ENCODE measurements at regions not wholly inside any gene's neighbourhood (a gene's known extent, or its start where the extent isn't known, plus 50 kb on each side); places are given as distances from the start of the nearest gene placed in this dataset.

DNA sequence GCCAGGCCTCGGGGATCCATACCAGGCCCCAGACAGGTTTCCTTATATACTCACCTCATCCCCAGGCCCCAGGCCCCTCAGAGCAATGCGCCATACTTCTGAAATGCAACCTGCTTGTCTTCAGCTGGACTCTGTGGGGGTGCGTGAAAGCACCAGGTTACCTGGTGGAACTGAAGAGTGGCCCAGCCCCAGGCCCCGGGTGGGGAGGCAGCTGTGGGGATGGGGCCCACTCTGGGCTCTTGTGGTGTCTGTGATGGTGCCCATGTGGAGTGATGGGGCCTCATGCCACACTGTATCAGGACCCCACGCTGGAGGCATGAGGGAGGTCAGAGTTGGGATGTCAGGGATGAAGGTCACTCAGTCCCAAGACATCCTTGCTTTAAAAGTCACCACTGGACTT lies 999.0 kb downstream of the BRD1 start:
- H3K27me3 ChIP-seq (ENCODE audit: insufficient read depth, low read length) = peaks cover 3% of the 10 kb centered on the region
- no peak overlapping the region for H3K4me3 ChIP-seq (ENCODE audit: low read length)

GRCh38 chr22:48827904-48828555 lies 999.6 kb downstream of the BRD1 start:
- Histone ChIP-seq H2AFZ (ENCODE audit: low read depth, low read length) (no peak overlapping the region), H3K9me3 (ENCODE audit: low read length) (no peaks in the 10 kb centered on the region), H3K4me1 (ENCODE audit: insufficient read depth, low read length) (no peaks in the 10 kb centered on the region), H3K27me3 (ENCODE audit: insufficient read depth, low read length) (peaks cover 3% of the 10 kb centered on the region), H3K36me3 (ENCODE audit: insufficient read depth, low read length) (no peaks in the 10 kb centered on the region), H3K4me3 (ENCODE audit: low read length) (no peak overlapping the region)

More for the DNA sequence above, 999.0 kb downstream of the BRD1 start:
- Histone ChIP-seq H3K9me3 (ENCODE audit: low read length) (no peaks in the 10 kb centered on the region), H2AFZ (ENCODE audit: low read depth, low read length) (no peak overlapping the region), H3K4me1 (ENCODE audit: insufficient read depth, low read length) (no peaks in the 10 kb centered on the region), H3K36me3 (ENCODE audit: insufficient read depth, low read length) (no peaks in the 10 kb centered on the region)

- H3K27me3 ChIP-seq (ENCODE audit: insufficient read depth, low read length) = peaks cover 3% of the 10 kb centered on the region
- H3K4me3 ChIP-seq (ENCODE audit: low read length) = no peak overlapping the region
- no peaks in the 10 kb centered on the region for H3K9me3 ChIP-seq (ENCODE audit: low read length)
- H2AFZ ChIP-seq (ENCODE audit: low read depth, low read length) = no peak overlapping the region
- no peaks in the 10 kb centered on the region for H3K4me1 ChIP-seq (ENCODE audit: insufficient read depth, low read length)
- no peaks in the 10 kb centered on the region for H3K36me3 ChIP-seq (ENCODE audit: insufficient read depth, low read length)
Measured at GRCh38 chr22:48827268-48827846, 1000.3 kb downstream of the BRD1 start.

DNA sequence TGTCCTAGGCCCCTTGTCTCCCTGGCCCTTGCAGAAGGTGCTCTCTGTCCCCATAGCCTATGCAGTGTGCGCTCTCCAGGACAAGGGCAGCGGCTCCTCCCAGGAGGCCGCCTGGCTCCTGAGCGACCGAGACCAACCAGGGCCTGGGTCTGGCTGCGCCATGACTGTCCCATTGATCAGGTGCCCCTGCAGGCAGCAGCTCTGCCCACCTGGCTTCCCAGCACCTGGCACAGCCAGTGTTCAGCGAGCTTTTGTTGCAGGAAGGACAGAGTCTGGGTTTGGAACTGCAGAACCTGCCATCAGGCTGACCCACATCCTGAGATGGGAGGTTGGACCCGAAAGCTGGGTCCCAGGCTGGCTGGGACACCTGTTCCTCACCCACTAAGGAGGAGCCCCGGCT lies 1001.1 kb downstream of the BRD1 start:
- Histone ChIP-seq H3K27me3 (ENCODE audit: insufficient read depth, low read length) (peaks cover 3% of the 10 kb centered on the region), H2AFZ (ENCODE audit: low read depth, low read length) (no peak overlapping the region)

GRCh38 chr22:48825802-48826520 lies 1001.7 kb downstream of the BRD1 start:
- H3K4me1 ChIP-seq (ENCODE audit: insufficient read depth, low read length) = no peaks in the 10 kb centered on the region
- no peaks in the 10 kb centered on the region for H3K36me3 ChIP-seq (ENCODE audit: insufficient read depth, low read length)
- H3K4me3 ChIP-seq (ENCODE audit: low read length) = no peak overlapping the region
- H3K9me3 ChIP-seq (ENCODE audit: low read length) = no peaks in the 10 kb centered on the region
- H3K27me3 ChIP-seq (ENCODE audit: insufficient read depth, low read length) = peaks cover 3% of the 10 kb centered on the region
- H2AFZ ChIP-seq (ENCODE audit: low read depth, low read length) = no peak overlapping the region

More for the DNA sequence above, 1001.1 kb downstream of the BRD1 start:
- Histone ChIP-seq H3K4me1 (ENCODE audit: insufficient read depth, low read length) (no peaks in the 10 kb centered on the region), H3K36me3 (ENCODE audit: insufficient read depth, low read length) (no peaks in the 10 kb centered on the region), H3K4me3 (ENCODE audit: low read length) (no peak overlapping the region), H3K9me3 (ENCODE audit: low read length) (no peaks in the 10 kb centered on the region)

DNA sequence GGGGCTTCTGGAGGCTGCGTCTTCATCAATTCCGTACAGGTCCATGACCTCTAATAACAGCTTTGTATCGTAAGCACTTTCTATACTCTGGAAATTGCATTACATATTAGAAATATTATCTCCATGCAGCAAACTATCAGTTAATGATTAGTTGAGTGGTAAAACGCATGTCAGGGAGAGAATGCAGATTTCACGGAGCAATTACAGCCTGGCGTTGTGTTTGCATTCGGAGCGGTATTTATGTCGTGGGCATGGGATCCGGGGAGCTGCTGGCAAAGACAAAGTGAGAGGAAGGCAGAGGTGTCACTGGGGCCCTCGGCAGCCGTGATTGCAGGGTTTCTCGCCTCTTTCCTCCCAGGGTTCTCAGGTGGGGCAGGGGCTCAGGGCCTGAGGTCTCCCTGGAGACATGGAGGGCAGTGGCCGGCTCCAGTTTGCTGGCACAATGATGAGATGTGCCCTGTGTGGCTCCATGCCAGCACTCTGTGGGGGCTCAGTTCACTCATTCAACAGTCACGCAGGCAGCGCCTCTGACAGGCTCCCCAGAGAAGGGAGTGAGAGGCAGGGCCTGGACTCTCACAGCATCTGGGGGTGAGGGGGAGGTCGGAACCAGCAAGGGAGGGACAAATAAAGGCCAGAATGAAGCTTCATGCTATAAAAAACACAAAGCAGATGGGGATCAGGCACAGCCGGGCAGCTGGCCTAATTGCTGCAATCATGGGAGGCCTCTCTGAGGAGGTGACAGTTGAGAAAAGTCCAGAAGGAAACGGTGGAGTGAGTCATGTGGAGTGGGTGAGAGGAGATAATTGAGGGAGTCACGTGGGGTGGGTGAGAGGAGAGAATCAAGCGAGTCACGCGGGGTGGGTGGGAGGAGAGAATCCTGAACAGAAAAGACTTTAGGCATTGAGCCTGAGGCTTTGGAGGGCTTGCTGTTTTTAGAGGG lies 1002.7 kb downstream of the BRD1 start:
- Histone ChIP-seq H3K4me1 (ENCODE audit: insufficient read depth, low read length) (no peaks in the 10 kb centered on the region), H3K4me3 (ENCODE audit: low read length) (no peak overlapping the region), H3K27me3 (ENCODE audit: insufficient read depth, low read length) (peaks cover 3% of the 10 kb centered on the region), H2AFZ (ENCODE audit: low read depth, low read length) (no peak overlapping the region), H3K9me3 (ENCODE audit: low read length) (no peaks in the 10 kb centered on the region), H3K36me3 (ENCODE audit: insufficient read depth, low read length) (no peaks in the 10 kb centered on the region)

- no peak overlapping the region for H2AFZ ChIP-seq (ENCODE audit: low read depth, low read length)
- no peaks in the 10 kb centered on the region for H3K36me3 ChIP-seq (ENCODE audit: insufficient read depth, low read length)
- H3K9me3 ChIP-seq (ENCODE audit: low read length) = no peaks in the 10 kb centered on the region
- no peak overlapping the region for H3K4me3 ChIP-seq (ENCODE audit: low read length)
- H3K4me1 ChIP-seq (ENCODE audit: insufficient read depth, low read length) = no peaks in the 10 kb centered on the region
- peaks cover 3% of the 10 kb centered on the region for H3K27me3 ChIP-seq (ENCODE audit: insufficient read depth, low read length)
Measured at GRCh38 chr22:48823941-48824340, 1003.7 kb downstream of the BRD1 start.

DNA sequence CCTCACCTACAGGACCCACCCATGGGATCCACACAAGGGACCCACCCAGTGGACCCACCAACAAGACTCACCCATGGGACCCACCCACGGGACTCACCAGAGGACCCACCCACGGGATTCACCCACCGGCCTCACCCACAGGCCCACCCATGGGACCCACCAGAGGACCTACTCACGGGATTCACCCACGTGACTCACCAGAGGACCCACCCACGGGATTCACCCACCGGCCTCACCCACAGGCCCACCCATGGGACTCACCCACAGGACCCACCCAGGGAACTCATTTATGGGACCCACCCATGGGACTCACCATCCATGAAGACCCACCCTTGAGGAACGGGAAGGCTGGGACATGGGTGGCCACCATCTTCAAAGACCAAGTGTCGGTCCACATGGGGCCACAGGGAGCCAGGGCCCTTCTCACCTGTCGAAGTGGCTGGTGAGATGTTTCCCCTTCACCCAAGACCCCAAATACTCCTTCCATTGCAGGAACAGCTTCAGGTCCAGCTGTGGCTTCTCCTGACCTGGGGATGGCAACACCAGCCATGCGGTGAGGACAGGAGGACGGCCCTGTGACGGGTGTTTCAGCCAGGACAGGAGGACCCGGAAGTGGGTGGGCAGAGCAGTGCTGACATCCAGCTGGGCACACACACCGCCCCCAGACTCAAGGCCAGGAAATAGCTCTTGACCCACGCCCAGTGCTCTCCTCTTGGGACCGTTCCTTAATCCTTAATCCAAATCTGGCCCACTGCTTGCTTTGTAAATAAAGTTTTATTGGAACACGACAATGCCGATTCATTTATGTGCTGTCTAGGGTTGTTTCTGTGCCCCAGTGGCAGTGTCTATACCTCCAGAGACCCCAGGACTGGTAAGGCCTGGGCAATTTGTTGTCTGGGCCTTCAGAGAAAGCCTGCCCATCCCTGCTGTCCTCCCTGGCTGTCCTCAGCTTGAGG lies 1005.1 kb downstream of the BRD1 start:
- Histone ChIP-seq H3K9me3 (ENCODE audit: low read length) (no peaks in the 10 kb centered on the region), H3K4me1 (ENCODE audit: insufficient read depth, low read length) (no peaks in the 10 kb centered on the region), H3K4me3 (ENCODE audit: low read length) (no peak overlapping the region), H3K36me3 (ENCODE audit: insufficient read depth, low read length) (no peaks in the 10 kb centered on the region), H2AFZ (ENCODE audit: low read depth, low read length) (no peak overlapping the region), H3K27me3 (ENCODE audit: insufficient read depth, low read length) (peaks cover 7% of the 10 kb centered on the region)

- Histone ChIP-seq H3K36me3 (ENCODE audit: insufficient read depth, low read length) (no peaks in the 10 kb centered on the region), H3K4me3 (ENCODE audit: low read length) (no peak overlapping the region), H3K27me3 (ENCODE audit: insufficient read depth, low read length) (peaks cover 7% of the 10 kb centered on the region), H3K4me1 (ENCODE audit: insufficient read depth, low read length) (no peaks in the 10 kb centered on the region), H2AFZ (ENCODE audit: low read depth, low read length) (no peak overlapping the region), H3K9me3 (ENCODE audit: low read length) (no peaks in the 10 kb centered on the region)
Measured at GRCh38 chr22:48821727-48822126, 1005.9 kb downstream of the BRD1 start.

GRCh38 chr22:48821346-48821690 lies 1006.4 kb downstream of the BRD1 start:
- Histone ChIP-seq H2AFZ (ENCODE audit: low read depth, low read length) (no peak overlapping the region), H3K27me3 (ENCODE audit: insufficient read depth, low read length) (peaks cover 7% of the 10 kb centered on the region), H3K9me3 (ENCODE audit: low read length) (no peaks in the 10 kb centered on the region), H3K4me3 (ENCODE audit: low read length) (no peak overlapping the region), H3K4me1 (ENCODE audit: insufficient read depth, low read length) (no peaks in the 10 kb centered on the region), H3K36me3 (ENCODE audit: insufficient read depth, low read length) (no peaks in the 10 kb centered on the region)

- H3K27me3 ChIP-seq (ENCODE audit: insufficient read depth, low read length) = peaks cover 7% of the 10 kb centered on the region
- no peaks in the 10 kb centered on the region for H3K36me3 ChIP-seq (ENCODE audit: insufficient read depth, low read length)
- H2AFZ ChIP-seq (ENCODE audit: low read depth, low read length) = no peak overlapping the region
- no peaks in the 10 kb centered on the region for H3K4me1 ChIP-seq (ENCODE audit: insufficient read depth, low read length)
- no peak overlapping the region for H3K4me3 ChIP-seq (ENCODE audit: low read length)
- no peaks in the 10 kb centered on the region for H3K9me3 ChIP-seq (ENCODE audit: low read length)
Measured at GRCh38 chr22:48820481-48821345, 1007.0 kb downstream of the BRD1 start.

Measured in neuron (in vitro differentiated cells).